ENCODE measurements at regions not wholly inside any gene's neighbourhood (a gene's known extent, or its start where the extent isn't known, plus 50 kb on each side); places are given as distances from the start of the nearest gene placed in this dataset.

DNA sequence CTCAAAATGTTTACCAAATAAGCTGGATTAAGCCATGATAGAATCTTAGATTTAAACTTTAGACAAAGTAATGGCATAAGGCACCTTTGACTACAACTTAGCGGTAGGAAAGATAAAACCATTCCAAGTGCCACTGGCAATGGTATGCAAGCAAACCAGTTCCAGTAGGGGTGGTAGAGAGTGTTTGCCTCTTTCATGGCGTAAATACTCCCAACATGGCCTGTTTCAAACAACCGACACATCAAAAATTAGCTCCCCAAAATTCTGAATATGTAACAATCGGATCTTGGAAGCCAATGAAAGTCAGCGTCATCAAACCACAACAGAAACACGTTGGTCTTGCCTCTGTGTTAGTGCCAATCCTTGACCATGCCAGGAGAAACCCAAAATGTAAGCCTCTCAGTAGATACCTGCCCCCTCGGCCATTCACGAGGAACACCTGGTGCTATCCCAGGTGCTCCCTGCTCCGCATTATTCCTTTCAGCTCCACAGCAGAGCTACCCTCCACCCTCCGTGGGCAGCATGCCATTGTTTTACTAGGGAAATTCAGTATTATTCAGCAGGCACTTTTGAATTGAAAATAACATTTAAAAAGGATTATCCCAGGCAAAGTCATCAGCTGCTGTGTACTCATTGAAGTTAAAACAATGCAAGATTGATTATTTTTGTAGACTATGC, 307.8 kb upstream of the CDH11 start:
- Histone ChIP-seq H3K36me3 (ENCODE audit: insufficient read depth, low read length) (no peaks in the 10 kb centered on the region), H3K27ac (ENCODE audit: low read depth, low read length, poor library complexity, severe bottlenecking) (no peak overlapping the region), H3K4me1 (ENCODE audit: insufficient read depth, low read length, poor library complexity, severe bottlenecking) (no peaks in the 10 kb centered on the region), H3K79me2 (ENCODE audit: insufficient read depth, low read depth, low read length) (no peaks in the 10 kb centered on the region), H2AFZ (ENCODE audit: low read length) (no peak overlapping the region), H3K9me3 (ENCODE audit: low read length) (no peaks in the 10 kb centered on the region), H3K4me3 (ENCODE audit: low read depth, low read length, poor library complexity, severe bottlenecking) (no peak overlapping the region), H3K9me2 (ENCODE audit: insufficient read depth, low read length) (no peaks in the 10 kb centered on the region), H4K20me1 (ENCODE audit: insufficient read depth, low read length) (no peaks in the 10 kb centered on the region), H3K4me2 (ENCODE audit: low read length) (no peak overlapping the region)
- intact Hi-C loops (cut with micrococcal nuclease; ENCODE audit: unreplicated experiment), result no loop called here
- DNase-seq (ENCODE audit: low spot score), result no peak
- POLR2A ChIA-PET, result no interaction called here
- CTCF ChIA-PET (ENCODE audit: unreplicated experiment), result no interaction called here
- TF ChIP-seq, protein P1, sequence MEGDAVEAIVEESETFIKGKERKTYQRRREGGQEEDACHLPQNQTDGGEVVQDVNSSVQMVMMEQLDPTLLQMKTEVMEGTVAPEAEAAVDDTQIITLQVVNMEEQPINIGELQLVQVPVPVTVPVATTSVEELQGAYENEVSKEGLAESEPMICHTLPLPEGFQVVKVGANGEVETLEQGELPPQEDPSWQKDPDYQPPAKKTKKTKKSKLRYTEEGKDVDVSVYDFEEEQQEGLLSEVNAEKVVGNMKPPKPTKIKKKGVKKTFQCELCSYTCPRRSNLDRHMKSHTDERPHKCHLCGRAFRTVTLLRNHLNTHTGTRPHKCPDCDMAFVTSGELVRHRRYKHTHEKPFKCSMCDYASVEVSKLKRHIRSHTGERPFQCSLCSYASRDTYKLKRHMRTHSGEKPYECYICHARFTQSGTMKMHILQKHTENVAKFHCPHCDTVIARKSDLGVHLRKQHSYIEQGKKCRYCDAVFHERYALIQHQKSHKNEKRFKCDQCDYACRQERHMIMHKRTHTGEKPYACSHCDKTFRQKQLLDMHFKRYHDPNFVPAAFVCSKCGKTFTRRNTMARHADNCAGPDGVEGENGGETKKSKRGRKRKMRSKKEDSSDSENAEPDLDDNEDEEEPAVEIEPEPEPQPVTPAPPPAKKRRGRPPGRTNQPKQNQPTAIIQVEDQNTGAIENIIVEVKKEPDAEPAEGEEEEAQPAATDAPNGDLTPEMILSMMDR (conservative IDR thresholded peaks at IDR 0.05; ENCODE audit: low read length), result no peak
- TF ChIP-seq EZH2phosphoT487 (IDR thresholded peaks at IDR 0.05; ENCODE audit: borderline replicate concordance, low read depth, low read length), result no peak
- no TSS peak for BruUV-seq (replicated peaks)

DNA sequence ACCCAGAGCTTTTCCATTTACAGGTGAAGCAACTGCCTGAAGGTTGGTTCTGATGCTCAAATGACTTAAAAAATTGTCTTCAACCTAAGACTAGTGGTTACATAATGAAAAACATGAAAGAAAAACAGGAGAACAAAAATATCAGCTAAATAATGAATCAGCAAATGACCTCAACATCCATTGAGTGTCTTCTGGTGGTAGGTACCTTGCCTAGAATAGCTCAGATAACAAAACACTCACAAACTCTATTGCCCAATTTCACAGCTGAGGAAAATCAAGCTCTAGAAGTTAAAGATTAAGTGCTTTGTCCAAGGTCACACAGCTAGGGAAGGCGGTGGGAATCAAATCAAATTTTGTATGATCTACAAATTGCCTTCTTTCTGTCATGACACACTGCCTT, 304.6 kb upstream of the CDH11 start:
- no peak overlapping the region for H3K4me3 ChIP-seq (ENCODE audit: low read depth, low read length, poor library complexity, severe bottlenecking)
- ChIA-PET POLR2A (no interaction called here), CTCF (ENCODE audit: unreplicated experiment) (no interaction called here)
- no peaks in the 10 kb centered on the region for H3K9me2 ChIP-seq (ENCODE audit: insufficient read depth, low read length)
- H3K9me3 ChIP-seq (ENCODE audit: low read length), result no peaks in the 10 kb centered on the region
- H2AFZ ChIP-seq (ENCODE audit: low read length), result no peak overlapping the region
- no peaks in the 10 kb centered on the region for H3K36me3 ChIP-seq (ENCODE audit: insufficient read depth, low read length)
- intact Hi-C loops (cut with micrococcal nuclease; ENCODE audit: unreplicated experiment), result no loop called here
- H4K20me1 ChIP-seq (ENCODE audit: insufficient read depth, low read length), result no peaks in the 10 kb centered on the region
- BruUV-seq (replicated peaks), result no TSS peak
- no peak overlapping the region for H3K27ac ChIP-seq (ENCODE audit: low read depth, low read length, poor library complexity, severe bottlenecking)
- DNase-seq (ENCODE audit: low spot score), result no peak
- no peak overlapping the region for H3K4me2 ChIP-seq (ENCODE audit: low read length)
- H3K4me1 ChIP-seq (ENCODE audit: insufficient read depth, low read length, poor library complexity, severe bottlenecking), result no peaks in the 10 kb centered on the region
- no peak for TF ChIP-seq EZH2phosphoT487 (IDR thresholded peaks at IDR 0.05; ENCODE audit: borderline replicate concordance, low read depth, low read length)
- TF ChIP-seq, protein P1 (conservative IDR thresholded peaks at IDR 0.05; ENCODE audit: low read length), result no peak
- no peaks in the 10 kb centered on the region for H3K79me2 ChIP-seq (ENCODE audit: insufficient read depth, low read depth, low read length)

DNA sequence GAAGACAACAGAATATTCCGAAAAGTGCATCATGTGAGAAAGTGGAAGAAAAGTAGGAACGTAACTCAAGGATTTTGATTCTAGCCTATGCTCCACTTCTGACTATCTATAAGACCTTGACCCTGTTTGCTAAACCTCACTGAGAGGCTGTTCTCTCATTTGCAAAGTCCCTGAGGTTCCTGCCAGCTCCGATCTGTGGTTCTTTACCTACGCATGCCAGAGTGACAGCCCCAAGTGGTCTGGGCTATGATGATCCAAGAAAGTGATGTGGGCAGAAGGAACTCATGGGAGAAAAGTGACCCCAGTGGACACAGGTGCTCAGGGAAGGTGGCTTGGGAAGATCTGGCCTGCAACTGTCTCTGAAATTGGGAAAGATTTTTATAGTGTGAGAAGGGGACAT, 301.1 kb upstream of the CDH11 start:
- Histone ChIP-seq H4K20me1 (ENCODE audit: insufficient read depth, low read length) (no peaks in the 10 kb centered on the region), H3K9me3 (ENCODE audit: low read length) (no peaks in the 10 kb centered on the region), H3K4me2 (ENCODE audit: low read length) (no peak overlapping the region), H2AFZ (ENCODE audit: low read length) (no peak overlapping the region), H3K36me3 (ENCODE audit: insufficient read depth, low read length) (no peaks in the 10 kb centered on the region), H3K27ac (ENCODE audit: low read depth, low read length, poor library complexity, severe bottlenecking) (no peak overlapping the region), H3K79me2 (ENCODE audit: insufficient read depth, low read depth, low read length) (no peaks in the 10 kb centered on the region), H3K4me1 (ENCODE audit: insufficient read depth, low read length, poor library complexity, severe bottlenecking) (no peaks in the 10 kb centered on the region), H3K9me2 (ENCODE audit: insufficient read depth, low read length) (no peaks in the 10 kb centered on the region), H3K4me3 (ENCODE audit: low read depth, low read length, poor library complexity, severe bottlenecking) (no peak overlapping the region)
- no peak for DNase-seq (ENCODE audit: low spot score)
- BruUV-seq (replicated peaks), result no TSS peak
- no peak for TF ChIP-seq EZH2phosphoT487 (IDR thresholded peaks at IDR 0.05; ENCODE audit: borderline replicate concordance, low read depth, low read length)
- TF ChIP-seq, protein P1 (conservative IDR thresholded peaks at IDR 0.05; ENCODE audit: low read length), result no peak
- intact Hi-C loops (cut with micrococcal nuclease; ENCODE audit: unreplicated experiment), result no loop called here
- POLR2A ChIA-PET, result no interaction called here
- CTCF ChIA-PET (ENCODE audit: unreplicated experiment), result no interaction called here
